Transverse colon (tissue), 3 donors: ENCODE measurements at regions not wholly inside any gene's neighbourhood (a gene's known extent, or its start where the extent isn't known, plus 50 kb on each side); places are given as distances from the start of the nearest gene placed in this dataset.

Source experiments
- POLR2A ChIP-seq: fragments of 450-650 bp; IDR thresholded peaks from one replicate; pipeline ENCODE4 v1.6.1; 2016; ENCODE audit warnings: antibody characterized with exemption, mild to moderate bottlenecking, moderate library complexity
- TF ChIP-seq, protein P1 (sequence below), 5 experiments: fragments of 200-600 bp in 3 of 5; fragments of 450-650 bp in 2 of 5; sonication (generic) in 3 of 5; IDR thresholded peaks; 1 replicate in 2 of 5; 2 replicates in 3 of 5; pipeline ENCODE4 v1.5.1; 2016 to 2017; ENCODE audit warnings: antibody characterized with exemption in 5 of 5, inconsistent platforms in 3 of 5, mild to moderate bottlenecking in 2 of 5, moderate library complexity in 1 of 5

DNA sequence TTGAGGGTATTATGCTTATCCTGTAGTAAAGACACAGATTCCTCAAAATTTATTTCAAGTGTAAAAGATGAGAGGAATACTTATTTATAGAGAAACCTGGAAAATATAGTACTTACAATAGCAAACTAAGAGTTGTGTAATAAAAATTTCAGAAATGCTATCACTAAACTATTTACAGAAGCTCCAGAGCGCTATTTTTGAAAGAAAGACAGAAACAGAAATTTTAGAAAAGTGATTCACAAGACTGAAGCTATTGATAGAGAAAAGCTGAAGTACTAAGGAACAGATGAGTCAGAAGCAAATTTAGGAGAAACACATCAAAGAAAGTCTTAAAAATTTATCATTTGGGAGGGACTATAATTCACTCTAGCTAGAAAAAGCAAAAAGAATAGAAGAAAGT lies 1174.2 kb downstream of the DIAPH3 start:
- TF ChIP-seq POLR2A, result no peak
- TF ChIP-seq, protein P1, sequence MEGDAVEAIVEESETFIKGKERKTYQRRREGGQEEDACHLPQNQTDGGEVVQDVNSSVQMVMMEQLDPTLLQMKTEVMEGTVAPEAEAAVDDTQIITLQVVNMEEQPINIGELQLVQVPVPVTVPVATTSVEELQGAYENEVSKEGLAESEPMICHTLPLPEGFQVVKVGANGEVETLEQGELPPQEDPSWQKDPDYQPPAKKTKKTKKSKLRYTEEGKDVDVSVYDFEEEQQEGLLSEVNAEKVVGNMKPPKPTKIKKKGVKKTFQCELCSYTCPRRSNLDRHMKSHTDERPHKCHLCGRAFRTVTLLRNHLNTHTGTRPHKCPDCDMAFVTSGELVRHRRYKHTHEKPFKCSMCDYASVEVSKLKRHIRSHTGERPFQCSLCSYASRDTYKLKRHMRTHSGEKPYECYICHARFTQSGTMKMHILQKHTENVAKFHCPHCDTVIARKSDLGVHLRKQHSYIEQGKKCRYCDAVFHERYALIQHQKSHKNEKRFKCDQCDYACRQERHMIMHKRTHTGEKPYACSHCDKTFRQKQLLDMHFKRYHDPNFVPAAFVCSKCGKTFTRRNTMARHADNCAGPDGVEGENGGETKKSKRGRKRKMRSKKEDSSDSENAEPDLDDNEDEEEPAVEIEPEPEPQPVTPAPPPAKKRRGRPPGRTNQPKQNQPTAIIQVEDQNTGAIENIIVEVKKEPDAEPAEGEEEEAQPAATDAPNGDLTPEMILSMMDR (IDR thresholded peaks at IDR 0.05), result no peak
